H1 (cell line): ENCODE measurements at regions not wholly inside any gene's neighbourhood (a gene's known extent, or its start where the extent isn't known, plus 50 kb on each side); places are given as distances from the start of the nearest gene placed in this dataset.
A peak's percentile ranks its signal among the peaks of the same experiment; 100 is the strongest.

Experiments used
- CTCF ChIA-PET: fragments of 300-600 bp; sonication (Branson Sonifier 250); formaldehyde crosslinking; loops from one replicate; lab custom pipeline; 2021; ENCODE audit not compliant: partially characterized antibody; lab: Charles Lee
- POLR2A ChIA-PET: fragments of 300-600 bp; sonication (Branson Sonifier 250); formaldehyde crosslinking; loops from one replicate; lab custom pipeline; 2021; ENCODE audit warnings: inconsistent platforms; ENCODE audit not compliant: partially characterized antibody; lab: Charles Lee
- DNase-seq, 2 experiments: peaks; one replicate each; pipeline versions ENCODE4 v3.0.0 to v3.0.0-alpha.2; 2010 to 2022; ENCODE audit warnings: low spot score in 2 of 2, low read depth in 1 of 2, mixed read lengths in 1 of 2
- FAIRE-seq: peaks from 2 replicates; lab custom pipeline; 2011; peaks lifted over from hg19 to GRCh38; lab: Jason Lieb, UNC
- H2AFZ ChIP-seq: 2 replicates; pipeline ENCODE4 v1.8.1; 2012; ENCODE audit warnings: low read length, inconsistent platforms
- H2AK5ac ChIP-seq: 2 replicates; pipeline ENCODE4 v1.6.1; 2013; ENCODE audit warnings: low read depth, low read length
- H2BK120ac ChIP-seq: replicated peaks from 2 replicates; pipeline ENCODE3; 2013; ENCODE audit warnings: low read depth, low read length, inconsistent platforms
- H2BK12ac ChIP-seq: 2 replicates; pipeline ENCODE4 v1.6.1; 2013; ENCODE audit warnings: low read depth, low read length
- H2BK15ac ChIP-seq: 2 replicates; pipeline ENCODE4 v1.6.1; 2013; ENCODE audit warnings: low read length
- H2BK20ac ChIP-seq: 2 replicates; pipeline ENCODE4 v1.6.1; 2013; ENCODE audit warnings: low read length
- H2BK5ac ChIP-seq: 2 replicates; pipeline ENCODE4 v1.6.1; 2013; ENCODE audit warnings: low read depth, low read length
- H3K14ac ChIP-seq: 2 replicates; pipeline ENCODE4 v1.6.1; 2013; ENCODE audit warnings: inconsistent platforms; ENCODE audit not compliant: insufficient read length
- H3K18ac ChIP-seq: 2 replicates; pipeline ENCODE4 v1.6.1; 2013; ENCODE audit warnings: low read length; ENCODE audit errors: extremely low read depth
- H3K23ac ChIP-seq: 2 replicates; pipeline ENCODE4 v1.6.1; 2013; ENCODE audit warnings: inconsistent platforms; ENCODE audit not compliant: insufficient read length
- H3K23me2 ChIP-seq: 2 replicates; pipeline ENCODE4 v1.6.1; 2013; ENCODE audit warnings: low read depth, low read length
- H3K27ac ChIP-seq: 2 replicates; pipeline ENCODE4 v1.6.1; 2011; ENCODE audit warnings: low read depth, low read length, inconsistent platforms
- H3K27me3 ChIP-seq, 4 experiments: replicated peaks in 1 of 4; 1 replicate in 1 of 4; 2 replicates in 3 of 4; pipeline versions ENCODE4 v1.6.1 to v1.8.1; 2011 to 2013; ENCODE audit warnings: low read length in 3 of 4, mild to moderate bottlenecking in 3 of 4, inconsistent platforms in 2 of 4, mixed read lengths in 2 of 4, moderate library complexity in 1 of 4; ENCODE audit not compliant: control insufficient read depth in 3 of 4, insufficient read depth in 3 of 4; ENCODE audit errors: extremely low read depth in 1 of 4
- H3K36me3 ChIP-seq, 4 experiments: 2 replicates each; pipeline versions ENCODE4 v1.6.1 to v1.8.1; 2011 to 2013; ENCODE audit warnings: mild to moderate bottlenecking in 4 of 4, low read length in 3 of 4, moderate library complexity in 2 of 4, control low read depth in 1 of 4, inconsistent platforms in 1 of 4; ENCODE audit not compliant: insufficient read depth in 4 of 4, control insufficient read depth in 2 of 4
- H3K4ac ChIP-seq: replicated peaks from 2 replicates; pipeline ENCODE3; 2013; ENCODE audit warnings: low read length, low read depth, mixed read lengths, inconsistent platforms; ENCODE audit not compliant: insufficient read length
- H3K4me1 ChIP-seq, 4 experiments: replicated peaks in 1 of 4; 1 replicate in 1 of 4; 2 replicates in 3 of 4; pipeline versions ENCODE4 v1.6.1 to v1.8.1; 2011 to 2013; ENCODE audit warnings: low read length in 3 of 4, inconsistent platforms in 2 of 4, mixed read lengths in 1 of 4; ENCODE audit not compliant: insufficient read depth in 4 of 4, control insufficient read depth in 3 of 4
- H3K4me2 ChIP-seq, 2 experiments: 2 replicates each; pipeline versions ENCODE4 v1.6.1 to v1.8.1; 2011 to 2013; ENCODE audit warnings: low read depth in 2 of 2, low read length in 2 of 2, control low read depth in 1 of 2, inconsistent platforms in 1 of 2, mild to moderate bottlenecking in 1 of 2; ENCODE audit not compliant: insufficient read depth in 1 of 2
- H3K4me3 ChIP-seq, 4 experiments: fragments of 200-600, 300-600 bp in 1 of 4; sonication (generic), shearing (Covaris generic), sonication (Bioruptor Twin) in 1 of 4; 2 replicates each; pipeline versions ENCODE4 v1.5.1 to v1.8.1; 2011 to 2016; ENCODE audit warnings: low read length in 4 of 4, low read depth in 3 of 4, control low read depth in 2 of 4, inconsistent platforms in 2 of 4, mild to moderate bottlenecking in 2 of 4, mixed read lengths in 1 of 4, moderate library complexity in 1 of 4; ENCODE audit not compliant: insufficient read depth in 2 of 4; ENCODE audit errors: extremely low read depth in 1 of 4
- H3K56ac ChIP-seq: replicated peaks from 2 replicates; pipeline ENCODE3; 2013; ENCODE audit warnings: low read depth, mild to moderate bottlenecking, mixed read lengths, low read length, inconsistent platforms; ENCODE audit not compliant: insufficient read length
- H3K79me1 ChIP-seq: 2 replicates; pipeline ENCODE4 v1.6.1; 2013; ENCODE audit warnings: low read depth, low read length, control low read depth
- H3K79me2 ChIP-seq, 2 experiments: 2 replicates each; pipeline versions ENCODE4 v1.6.1 to v1.8.1; 2012 to 2013; ENCODE audit warnings: low read length in 2 of 2, mild to moderate bottlenecking in 2 of 2, inconsistent platforms in 1 of 2; ENCODE audit not compliant: insufficient read depth in 2 of 2, control insufficient read depth in 1 of 2
- H3K9ac ChIP-seq, 4 experiments: replicated peaks in 1 of 4; 1 replicate in 1 of 4; 2 replicates in 3 of 4; pipeline versions ENCODE4 v1.6.1 to v1.8.1; 2011 to 2013; ENCODE audit warnings: low read depth in 3 of 4, low read length in 3 of 4, control low read depth in 2 of 4, mild to moderate bottlenecking in 2 of 4, moderate library complexity in 2 of 4, inconsistent platforms in 1 of 4; ENCODE audit errors: extremely low read depth in 1 of 4
- H3K9me3 ChIP-seq, 2 experiments: 2 replicates each; pipeline versions ENCODE4 v1.6.1 to v1.8.1; 2012 to 2013; ENCODE audit warnings: mild to moderate bottlenecking in 2 of 2, moderate library complexity in 2 of 2, control low read depth in 1 of 2, inconsistent platforms in 1 of 2, low read depth in 1 of 2, low read length in 1 of 2, mixed read lengths in 1 of 2; ENCODE audit not compliant: insufficient read depth in 2 of 2
- H4K20me1 ChIP-seq, 2 experiments: replicated peaks in 1 of 2; 2 replicates each; pipeline versions ENCODE3 to v1.8.1; 2011 to 2013; ENCODE audit warnings: inconsistent platforms in 2 of 2, low read length in 2 of 2, mild to moderate bottlenecking in 1 of 2; ENCODE audit not compliant: insufficient read depth in 2 of 2, control insufficient read depth in 1 of 2
- H4K5ac ChIP-seq: 2 replicates; pipeline ENCODE4 v1.6.1; 2013; ENCODE audit warnings: low read length, low read depth, mixed read lengths, inconsistent platforms; ENCODE audit not compliant: insufficient read length
- H4K8ac ChIP-seq: 2 replicates; pipeline ENCODE4 v1.8.0; 2013; ENCODE audit warnings: mild to moderate bottlenecking, moderate library complexity, low read length, inconsistent platforms; ENCODE audit not compliant: insufficient read depth; ENCODE audit errors: extremely low read depth
- H4K91ac ChIP-seq: replicated peaks from 2 replicates; pipeline ENCODE3; 2013; ENCODE audit warnings: low read length, mixed read lengths, inconsistent platforms; ENCODE audit not compliant: insufficient read length
- CTBP2 ChIP-seq: IDR thresholded peaks from 2 replicates; pipeline ENCODE4 v1.7.0; 2011; ENCODE audit warnings: borderline replicate concordance, mild to moderate bottlenecking, moderate library complexity, mixed read lengths, low read length; ENCODE audit not compliant: insufficient read depth, insufficient read length
- MAFK ChIP-seq: IDR thresholded peaks from 2 replicates; pipeline ENCODE4 v1.6.1; 2012; ENCODE audit warnings: low read depth, mild to moderate bottlenecking, improper control_type of control experiment, low read length
- RBBP5 ChIP-seq: IDR thresholded peaks from 2 replicates; pipeline ENCODE4 v1.7.1; 2012; ENCODE audit warnings: low read depth, mild to moderate bottlenecking, inconsistent platforms, low read length, moderate library complexity, borderline replicate concordance
- WGBS, 2 experiments: shearing (Covaris generic) in 1 of 2; methylation state at CpG; one replicate each; pipeline versions ENCODE4 v1.1.6 to v1.1.7; 2013 to 2015; ENCODE audit warnings: low lambda C conversion rate in 2 of 2, mixed read lengths in 2 of 2, inconsistent platforms in 1 of 2, low coverage in 1 of 2, missing lambda C conversion rate in 1 of 2; ENCODE audit not compliant: insufficient replicate concordance in 2 of 2, insufficient coverage in 1 of 2, insufficient read length in 1 of 2; ENCODE audit errors: extremely low coverage in 1 of 2, missing lambda C conversion rate in 1 of 2; 5-methylcytosine and 5-hydroxymethylcytosine counted together
- TF ChIP-seq, protein P1 (sequence below): IDR thresholded peaks from 2 replicates; pipeline ENCODE4 v1.6.1; 2011; ENCODE audit warnings: low read depth, mild to moderate bottlenecking, low read length; ENCODE audit not compliant: insufficient read depth

DNA sequence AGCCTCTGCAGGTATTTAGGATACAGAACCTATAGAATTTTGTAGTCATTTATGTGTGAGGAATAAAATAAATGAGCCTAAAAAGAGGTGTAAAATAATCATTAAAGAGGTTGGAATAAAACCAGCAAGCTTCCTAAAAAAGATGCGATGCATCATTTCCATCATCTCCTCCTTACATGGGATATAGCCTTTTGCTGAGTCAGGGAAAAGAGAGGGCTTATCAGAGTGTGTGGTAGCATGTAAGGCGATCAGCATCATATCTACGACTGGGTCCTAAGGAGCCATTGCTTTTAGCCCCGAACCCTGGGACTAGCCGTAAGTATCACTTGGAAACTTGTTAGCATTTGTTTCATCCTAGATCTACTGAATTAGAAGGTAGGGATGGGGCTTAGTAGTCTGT lies 94.9 kb downstream of the DTWD1 start:
- H3K23ac ChIP-seq: no peak overlapping the region
- no peak overlapping the region for H3K4me3 ChIP-seq
- FAIRE-seq (no peak), DNase-seq (no peak)
- no peak overlapping the region for H4K91ac ChIP-seq
- H3K4me2 ChIP-seq: no peak overlapping the region
- no peak overlapping the region for H3K14ac ChIP-seq
- no peak overlapping the region for H3K56ac ChIP-seq
- no peak overlapping the region for H2AK5ac ChIP-seq
- H3K18ac ChIP-seq: no peak overlapping the region
- H2AFZ ChIP-seq: no peak overlapping the region
- H2BK15ac ChIP-seq: no peak overlapping the region
- TF ChIP-seq RBBP5 (no peak), MAFK (peak; percentile 85), CTBP2 (no peak)
- TF ChIP-seq, protein P1, sequence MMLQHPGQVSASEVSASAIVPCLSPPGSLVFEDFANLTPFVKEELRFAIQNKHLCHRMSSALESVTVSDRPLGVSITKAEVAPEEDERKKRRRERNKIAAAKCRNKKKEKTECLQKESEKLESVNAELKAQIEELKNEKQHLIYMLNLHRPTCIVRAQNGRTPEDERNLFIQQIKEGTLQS: no peak
- TF ChIP-seq, all 59 proteins: peak for 1
- no peak overlapping the region for H4K8ac ChIP-seq
- POLR2A ChIA-PET: no interaction called here
- no peak overlapping the region for H3K4ac ChIP-seq
- 94% methylated on average over 5 of the region's 5 CpGs; no CpG with 5 or more reads in 1 of the 2 experiments for WGBS, 2 experiments
- CTCF ChIA-PET: no interaction called here
- no peak overlapping the region for H2BK120ac ChIP-seq
- no peak overlapping the region for H4K5ac ChIP-seq
- H3K9me3 ChIP-seq: no peaks in the 10 kb centered on the region
- no peak overlapping the region for H3K9ac ChIP-seq
- H3K27ac ChIP-seq: no peak overlapping the region
- H3K4me1 ChIP-seq: no peaks in the 10 kb centered on the region
- no peak overlapping the region for H2BK20ac ChIP-seq
- H4K20me1 ChIP-seq: no peaks in the 10 kb centered on the region
- no peak overlapping the region for H2BK12ac ChIP-seq
- H3K79me2 ChIP-seq: no peaks in the 10 kb centered on the region
- no peaks in the 10 kb centered on the region for H3K23me2 ChIP-seq
- H3K79me1 ChIP-seq: no peaks in the 10 kb centered on the region
- H2BK5ac ChIP-seq: no peak overlapping the region
- H3K36me3 ChIP-seq: no peaks in the 10 kb centered on the region
- H3K27me3 ChIP-seq: no peaks in the 10 kb centered on the region
